Smooth muscle cell (in vitro differentiated cells): ENCODE measurements at regions not wholly inside any gene's neighbourhood (a gene's known extent, or its start where the extent isn't known, plus 50 kb on each side); places are given as distances from the start of the nearest gene placed in this dataset.

Experiments
- DNase-seq: peaks from one replicate; lab custom pipeline; 2025; ENCODE audit not compliant: unreplicated experiment; lab: John Stamatoyannopoulos, UW
- H2AFZ ChIP-seq: fragments of 200-600 bp; sonication (generic); 2 replicates; pipeline ENCODE4 v1.6.0; 2016; ENCODE audit warnings: antibody characterized with exemption, low read depth, mild to moderate bottlenecking
- H3F3A ChIP-seq: fragments of 200-600 bp; sonication (generic); 2 replicates; pipeline ENCODE4 v1.6.0; 2017; ENCODE audit warnings: antibody characterized with exemption, low read depth
- H3K27ac ChIP-seq: fragments of 200-600 bp; sonication (generic); 2 replicates; pipeline ENCODE4 v1.5.1; 2016; ENCODE audit warnings: low read depth, mild to moderate bottlenecking
- H3K27me3 ChIP-seq: fragments of 200-600 bp; sonication (generic); 2 replicates; pipeline ENCODE4 v1.6.1; 2016; ENCODE audit warnings: low read depth, mild to moderate bottlenecking
- H3K36me3 ChIP-seq: fragments of 200-600 bp; sonication (generic); 2 replicates; pipeline ENCODE4 v1.5.1; 2016; ENCODE audit warnings: low read depth
- H3K4me1 ChIP-seq: fragments of 200-600 bp; sonication (generic); 2 replicates; pipeline ENCODE4 v1.5.1; 2016; ENCODE audit warnings: low read depth
- H3K4me2 ChIP-seq: fragments of 200-600 bp; sonication (generic); 2 replicates; pipeline ENCODE4 v1.6.0; 2016; ENCODE audit warnings: mild to moderate bottlenecking
- H3K4me3 ChIP-seq: fragments of 200-600 bp; sonication (generic); 2 replicates; pipeline ENCODE4 v1.5.1; 2016; ENCODE audit warnings: mild to moderate bottlenecking
- H3K79me2 ChIP-seq: fragments of 200-600 bp; sonication (generic); 2 replicates; pipeline ENCODE4 v1.6.0; 2016; ENCODE audit warnings: low read depth, mild to moderate bottlenecking
- H3K9ac ChIP-seq: fragments of 200-600 bp; sonication (generic); 2 replicates; pipeline ENCODE4 v1.6.0; 2016; ENCODE audit warnings: low read depth
- H3K9me3 ChIP-seq: fragments of 200-600 bp; sonication (generic); replicated peaks from 2 replicates; pipeline ENCODE4 v1.5.1; 2016; ENCODE audit warnings: low read depth
- H4K20me1 ChIP-seq: fragments of 200-600 bp; sonication (generic); 2 replicates; pipeline ENCODE4 v1.6.0; 2016; ENCODE audit warnings: low read depth
- WGBS: methylation state at CpG from one replicate; pipeline ENCODE4 v1.1.7; 2016; ENCODE audit warnings: low lambda C conversion rate; 5-methylcytosine and 5-hydroxymethylcytosine counted together
- TF ChIP-seq, protein P1 (sequence below): fragments of 200-600 bp; sonication (generic); IDR thresholded peaks from 2 replicates; pipeline ENCODE4 v1.5.1; 2017; ENCODE audit warnings: borderline replicate concordance, mild to moderate bottlenecking, antibody characterized with exemption; ENCODE audit not compliant: insufficient read depth, poor library complexity, severe bottlenecking

DNA sequence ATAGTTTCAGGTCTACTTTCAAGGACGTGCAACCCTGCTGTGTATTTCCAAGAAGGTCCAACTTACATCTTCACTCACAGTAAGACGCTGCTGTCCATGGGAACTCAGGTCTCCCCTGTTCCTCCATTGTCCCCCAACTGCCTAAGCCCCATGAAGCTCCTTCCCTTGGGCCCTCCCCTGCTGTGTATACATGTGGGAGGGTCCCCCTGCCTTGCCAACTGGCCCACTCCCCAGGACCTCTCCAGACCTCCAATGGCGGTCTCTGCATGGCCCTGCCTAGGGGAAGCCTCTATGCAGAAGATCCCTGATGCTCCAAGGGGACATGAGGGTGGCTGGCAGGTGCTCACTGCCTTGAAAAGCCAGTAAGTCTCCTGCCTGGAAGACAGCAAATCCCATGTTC, 186.7 kb upstream of the CST7 start:
- no peak for DNase-seq
- 75% methylated on average over 3 of the region's 3 CpGs for whole genome bisulfite sequencing

DNA sequence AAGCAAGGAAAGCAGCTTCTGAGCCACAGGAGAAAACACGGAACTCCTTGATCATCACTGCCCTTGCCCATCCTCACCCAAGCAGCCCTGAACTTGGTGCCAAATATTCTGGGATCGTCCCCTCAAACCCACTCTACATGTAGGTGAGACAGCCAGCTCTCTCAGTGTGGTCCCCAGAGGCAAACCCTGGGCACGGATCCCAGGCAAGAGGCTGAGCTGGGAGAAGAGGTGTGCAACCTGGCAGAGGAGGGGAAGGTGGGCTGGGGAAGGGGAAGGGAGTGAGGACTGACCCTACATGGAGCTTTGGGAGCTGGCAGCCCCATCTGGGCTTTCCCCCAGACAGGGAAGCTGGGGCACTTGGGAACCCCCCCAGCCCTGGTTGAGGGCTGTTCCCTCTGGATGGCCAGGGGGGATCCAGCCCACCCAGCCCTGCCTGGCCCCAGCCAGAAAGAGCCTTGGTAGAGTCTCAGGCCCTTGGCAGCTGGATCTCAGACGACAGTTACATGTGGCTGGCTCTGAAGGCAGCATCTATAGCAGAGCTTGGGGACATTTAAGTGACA, 186.2 kb upstream of the CST7 start:
- Histone ChIP-seq H3K27me3 (no peaks in the 10 kb centered on the region), H3K27ac (no peak overlapping the region), H3K4me2 (no peak overlapping the region), H3K4me1 (peaks cover 2% of the 10 kb centered on the region), H2AFZ (no peak overlapping the region), H3K36me3 (no peaks in the 10 kb centered on the region), H3K4me3 (no peak overlapping the region), H3K79me2 (no peaks in the 10 kb centered on the region), H3K9ac (no peak overlapping the region), H3F3A (peaks cover 9% of the 10 kb centered on the region), H4K20me1 (no peaks in the 10 kb centered on the region), H3K9me3 (no peaks in the 10 kb centered on the region)
- 85% methylated on average over 4 of the region's 4 CpGs for WGBS
- TF ChIP-seq, protein P1, sequence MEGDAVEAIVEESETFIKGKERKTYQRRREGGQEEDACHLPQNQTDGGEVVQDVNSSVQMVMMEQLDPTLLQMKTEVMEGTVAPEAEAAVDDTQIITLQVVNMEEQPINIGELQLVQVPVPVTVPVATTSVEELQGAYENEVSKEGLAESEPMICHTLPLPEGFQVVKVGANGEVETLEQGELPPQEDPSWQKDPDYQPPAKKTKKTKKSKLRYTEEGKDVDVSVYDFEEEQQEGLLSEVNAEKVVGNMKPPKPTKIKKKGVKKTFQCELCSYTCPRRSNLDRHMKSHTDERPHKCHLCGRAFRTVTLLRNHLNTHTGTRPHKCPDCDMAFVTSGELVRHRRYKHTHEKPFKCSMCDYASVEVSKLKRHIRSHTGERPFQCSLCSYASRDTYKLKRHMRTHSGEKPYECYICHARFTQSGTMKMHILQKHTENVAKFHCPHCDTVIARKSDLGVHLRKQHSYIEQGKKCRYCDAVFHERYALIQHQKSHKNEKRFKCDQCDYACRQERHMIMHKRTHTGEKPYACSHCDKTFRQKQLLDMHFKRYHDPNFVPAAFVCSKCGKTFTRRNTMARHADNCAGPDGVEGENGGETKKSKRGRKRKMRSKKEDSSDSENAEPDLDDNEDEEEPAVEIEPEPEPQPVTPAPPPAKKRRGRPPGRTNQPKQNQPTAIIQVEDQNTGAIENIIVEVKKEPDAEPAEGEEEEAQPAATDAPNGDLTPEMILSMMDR = no peak
- DNase-seq = no peak

More for the DNA sequence above, 186.7 kb upstream of the CST7 start:
- H3K9me3 ChIP-seq = no peaks in the 10 kb centered on the region
- TF ChIP-seq, protein P1 = no peak
- H3K4me1 ChIP-seq = no peaks in the 10 kb centered on the region
- no peak overlapping the region for H3K4me2 ChIP-seq
- H3K36me3 ChIP-seq = no peaks in the 10 kb centered on the region
- H3K4me3 ChIP-seq = no peak overlapping the region
- H3K27ac ChIP-seq = no peak overlapping the region
- H3K9ac ChIP-seq = no peak overlapping the region
- H3K27me3 ChIP-seq = no peaks in the 10 kb centered on the region
- no peak overlapping the region for H2AFZ ChIP-seq
- H3K79me2 ChIP-seq = no peaks in the 10 kb centered on the region
- H3F3A ChIP-seq = peaks cover 4% of the 10 kb centered on the region
- H4K20me1 ChIP-seq = no peaks in the 10 kb centered on the region

DNA sequence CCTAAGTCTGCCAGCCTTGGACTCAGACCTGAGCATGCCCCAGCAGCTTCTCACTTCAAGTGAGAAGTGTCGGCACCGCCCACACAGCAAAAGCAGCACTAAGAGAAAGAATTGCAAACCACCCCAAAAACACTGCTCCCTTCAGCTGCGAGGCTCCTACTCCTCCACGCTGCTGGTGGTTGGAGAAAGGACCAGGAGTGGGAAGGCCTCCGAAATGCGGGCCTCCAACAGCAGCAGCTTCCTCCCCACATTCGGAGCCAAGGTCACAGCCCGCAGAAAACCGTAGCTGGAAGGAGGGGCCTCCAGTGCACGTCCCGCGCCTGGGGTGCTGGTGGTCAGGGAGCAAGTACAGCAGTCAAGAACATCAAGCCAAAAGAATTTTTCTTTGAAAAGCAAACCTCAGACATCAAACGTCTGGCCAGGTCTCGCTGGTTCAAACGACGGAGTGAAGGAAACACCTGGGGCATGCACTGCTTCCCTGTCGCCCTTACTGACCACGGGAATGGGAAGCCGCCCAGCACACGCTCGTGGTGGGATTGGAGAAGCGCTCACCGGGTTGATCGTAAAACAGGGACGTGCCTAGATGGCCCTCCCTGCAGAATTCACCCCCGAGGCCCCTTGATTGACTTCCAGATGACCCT, 185.6 kb upstream of the CST7 start:
- TF ChIP-seq, protein P1 = no peak
- H3K36me3 ChIP-seq = no peaks in the 10 kb centered on the region
- 87% methylated on average over 26 of the region's 26 CpGs for WGBS
- no peaks in the 10 kb centered on the region for H4K20me1 ChIP-seq
- no peaks in the 10 kb centered on the region for H3K27me3 ChIP-seq
- no peak overlapping the region for H3K27ac ChIP-seq
- DNase-seq = no peak
- no peak overlapping the region for H2AFZ ChIP-seq
- no peaks in the 10 kb centered on the region for H3K9me3 ChIP-seq
- no peak overlapping the region for H3K9ac ChIP-seq
- H3F3A ChIP-seq = peaks cover 10% of the 10 kb centered on the region
- H3K79me2 ChIP-seq = no peaks in the 10 kb centered on the region
- no peak overlapping the region for H3K4me3 ChIP-seq
- no peak overlapping the region for H3K4me2 ChIP-seq
- peaks cover 8% of the 10 kb centered on the region for H3K4me1 ChIP-seq
